D721Med (cell line): ENCODE measurements at regions not wholly inside any gene's neighbourhood (a gene's known extent, or its start where the extent isn't known, plus 50 kb on each side); places are given as distances from the start of the nearest gene placed in this dataset.

ENCODE experiments used
- DNase-seq: peaks from one replicate; pipeline ENCODE4 v3.0.0; 2011; ENCODE audit warnings: low spot score; ENCODE audit not compliant: insufficient read length
- FAIRE-seq: peaks from 2 replicates; lab custom pipeline; 2011; peaks lifted over from hg19 to GRCh38; lab: Jason Lieb, UNC
- CTCF ChIP-seq: IDR thresholded peaks from 2 replicates; pipeline ENCODE4 v1.5.1; 2012; ENCODE audit warnings: mild to moderate bottlenecking, control low read depth; ENCODE audit not compliant: insufficient read depth; ENCODE audit errors: missing control alignments

DNA sequence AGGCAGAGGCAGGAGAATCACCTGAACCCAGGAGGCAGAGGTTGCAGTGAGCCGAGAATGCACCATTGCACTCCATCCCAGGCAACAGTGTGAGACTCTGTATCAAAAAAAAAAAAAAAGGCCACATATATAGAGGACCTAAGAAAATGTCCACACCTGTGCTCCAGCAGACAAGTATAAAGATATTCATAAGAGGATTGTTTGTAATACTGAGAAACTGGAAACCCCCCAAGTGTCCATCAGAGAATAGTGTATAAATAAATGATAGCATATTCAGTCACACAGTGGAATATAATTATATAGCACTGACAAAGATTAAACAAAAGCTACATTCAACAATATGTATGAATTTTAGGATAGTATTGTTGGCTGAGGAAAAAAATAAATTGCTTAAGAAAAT is 1050.6 kb downstream of the GRM8 start:
- FAIRE-seq (no peak), DNase-seq (no peak)
- no peak for TF ChIP-seq CTCF

- no peak for FAIRE-seq
- DNase-seq, result no peak
- no peak for TF ChIP-seq CTCF
These were observed 1066.7 kb downstream of the GRM8 start for GRCh38 chr7:126185959-126186580.

DNA sequence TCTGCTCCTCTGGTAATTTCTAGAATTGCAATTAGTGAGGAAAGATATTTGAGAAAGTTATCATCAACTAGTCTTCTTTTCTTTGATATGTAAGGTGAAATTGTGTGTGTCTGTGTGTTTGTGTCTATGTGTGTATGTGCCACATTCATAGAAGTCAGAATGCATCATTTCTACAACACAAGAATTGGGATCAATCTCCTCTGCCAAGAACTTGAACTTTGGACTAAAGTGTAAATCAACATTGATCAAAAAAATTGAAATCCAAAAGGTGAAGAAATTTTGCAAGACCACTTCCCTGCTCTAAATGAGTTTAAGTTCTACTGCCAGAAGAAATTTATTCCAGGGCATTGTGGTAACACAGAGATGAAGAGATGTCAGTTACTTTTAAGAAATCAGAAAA is 1072.8 kb downstream of the GRM8 start:
- no peak for TF ChIP-seq CTCF
- FAIRE-seq, result no peak
- no peak for DNase-seq

GRCh38 chr7:126178865-126179264 is 1073.9 kb downstream of the GRM8 start:
- no peak for FAIRE-seq
- no peak for DNase-seq

GRCh38 chr7:126177782-126178181 is 1075.0 kb downstream of the GRM8 start:
- DNase-seq, result no peak
- FAIRE-seq, result no peak

More at GRCh38 chr7:126178865-126179264, 1073.9 kb downstream of the GRM8 start:
- TF ChIP-seq CTCF, result no peak

DNA sequence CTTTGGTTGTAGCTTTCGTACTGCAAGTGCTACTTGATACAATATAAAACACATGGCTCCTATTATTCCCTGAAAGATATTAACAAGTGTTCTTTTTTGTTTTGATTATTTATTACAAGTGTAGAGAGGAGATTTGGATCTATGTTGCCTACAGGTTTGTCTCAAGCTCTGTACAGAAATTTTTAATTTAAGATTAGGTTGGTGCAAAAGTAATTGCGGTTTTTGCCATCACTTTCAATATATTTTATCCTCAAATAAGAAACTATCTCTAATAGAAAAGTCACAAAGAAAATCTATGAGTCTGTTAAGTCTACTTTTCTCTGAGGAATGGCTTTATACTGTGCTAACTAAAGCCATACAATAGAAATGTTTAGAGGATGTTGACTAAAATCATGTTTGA is 1086.1 kb downstream of the GRM8 start:
- DNase-seq (no peak), FAIRE-seq (peak; percentile 53)

More at GRCh38 chr7:126177782-126178181, 1075.0 kb downstream of the GRM8 start:
- no peak for TF ChIP-seq CTCF

More for the DNA sequence above, 1086.1 kb downstream of the GRM8 start:
- no peak for TF ChIP-seq CTCF
